ENCODE measurements at regions not wholly inside any gene's neighbourhood (a gene's known extent, or its start where the extent isn't known, plus 50 kb on each side); places are given as distances from the start of the nearest gene placed in this dataset.
"Not testable (repeated sequence)": the region's sequence is repeated elsewhere in the genome, so short reads cannot be mapped to it uniquely, and the experiment has no call there.

DNA sequence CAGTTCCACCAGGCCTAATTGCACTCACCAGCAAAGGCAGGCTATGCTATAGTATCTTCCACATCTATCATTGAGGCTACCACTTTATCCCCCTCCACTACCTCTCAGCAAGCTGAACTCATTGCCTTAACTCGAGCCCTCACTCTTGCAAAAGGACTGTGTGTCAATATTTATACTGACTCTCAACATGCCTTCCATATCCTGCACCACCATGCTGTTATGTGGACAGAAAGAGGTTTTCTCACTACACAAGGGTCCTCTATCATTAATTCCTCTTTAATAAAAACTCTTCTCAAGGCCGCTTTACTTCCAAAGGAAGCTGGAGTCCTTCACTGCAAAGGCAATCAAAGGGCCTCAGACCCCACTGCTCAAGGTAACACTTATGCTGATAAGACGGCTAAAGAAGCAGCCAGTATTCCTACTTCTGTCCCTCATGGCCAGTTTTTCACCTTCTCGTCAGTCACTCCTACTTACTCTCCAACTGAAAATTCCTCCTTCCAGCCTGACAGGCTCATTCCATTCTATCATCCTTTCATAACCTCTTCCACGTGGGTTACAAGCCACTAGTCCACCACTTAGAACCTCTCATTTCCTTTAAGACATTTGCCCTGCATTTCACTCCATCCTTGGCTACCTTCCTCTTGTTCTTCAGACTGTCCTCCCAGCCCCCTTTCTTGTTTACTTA lies 1110.9 kb upstream of the TMEM132C start:
- TF ChIP-seq, protein P1, sequence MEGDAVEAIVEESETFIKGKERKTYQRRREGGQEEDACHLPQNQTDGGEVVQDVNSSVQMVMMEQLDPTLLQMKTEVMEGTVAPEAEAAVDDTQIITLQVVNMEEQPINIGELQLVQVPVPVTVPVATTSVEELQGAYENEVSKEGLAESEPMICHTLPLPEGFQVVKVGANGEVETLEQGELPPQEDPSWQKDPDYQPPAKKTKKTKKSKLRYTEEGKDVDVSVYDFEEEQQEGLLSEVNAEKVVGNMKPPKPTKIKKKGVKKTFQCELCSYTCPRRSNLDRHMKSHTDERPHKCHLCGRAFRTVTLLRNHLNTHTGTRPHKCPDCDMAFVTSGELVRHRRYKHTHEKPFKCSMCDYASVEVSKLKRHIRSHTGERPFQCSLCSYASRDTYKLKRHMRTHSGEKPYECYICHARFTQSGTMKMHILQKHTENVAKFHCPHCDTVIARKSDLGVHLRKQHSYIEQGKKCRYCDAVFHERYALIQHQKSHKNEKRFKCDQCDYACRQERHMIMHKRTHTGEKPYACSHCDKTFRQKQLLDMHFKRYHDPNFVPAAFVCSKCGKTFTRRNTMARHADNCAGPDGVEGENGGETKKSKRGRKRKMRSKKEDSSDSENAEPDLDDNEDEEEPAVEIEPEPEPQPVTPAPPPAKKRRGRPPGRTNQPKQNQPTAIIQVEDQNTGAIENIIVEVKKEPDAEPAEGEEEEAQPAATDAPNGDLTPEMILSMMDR (IDR thresholded peaks at IDR 0.05): not testable (repeated sequence)
- TF ChIP-seq POLR2A (IDR thresholded peaks at IDR 0.05): not testable (repeated sequence)
